GM21717 (cell line): ENCODE measurements at regions not wholly inside any gene's neighbourhood (a gene's known extent, or its start where the extent isn't known, plus 50 kb on each side); places are given as distances from the start of the nearest gene placed in this dataset.

ENCODE experiments used
- ATAC-seq: cut with Tn5 transposase; IDR thresholded peaks from one replicate; pipeline ENCODE4 v1.9.1; 2021; ENCODE audit warnings: mild to moderate bottlenecking, moderate library complexity; ENCODE audit not compliant: unreplicated experiment

DNA sequence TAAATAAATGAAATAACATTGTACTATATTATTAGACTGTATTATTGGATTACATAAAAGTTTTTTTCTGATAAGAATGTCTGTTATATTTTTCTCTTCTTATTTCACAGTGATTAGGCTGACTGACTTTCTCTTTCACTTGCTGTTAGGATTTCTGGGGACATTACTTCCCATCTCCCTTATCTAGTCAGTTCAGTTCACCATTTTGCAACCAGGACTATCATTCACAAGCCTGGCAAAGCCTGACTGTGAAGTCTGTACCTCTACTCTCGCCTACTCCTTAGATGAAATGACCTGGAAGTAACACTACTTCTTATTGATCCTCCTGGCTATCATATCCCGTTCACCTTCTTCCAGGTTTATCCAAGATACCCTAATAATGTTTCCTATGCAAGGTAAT lies 676.6 kb downstream of the USP25 start:
- ATAC-seq: no peak

DNA sequence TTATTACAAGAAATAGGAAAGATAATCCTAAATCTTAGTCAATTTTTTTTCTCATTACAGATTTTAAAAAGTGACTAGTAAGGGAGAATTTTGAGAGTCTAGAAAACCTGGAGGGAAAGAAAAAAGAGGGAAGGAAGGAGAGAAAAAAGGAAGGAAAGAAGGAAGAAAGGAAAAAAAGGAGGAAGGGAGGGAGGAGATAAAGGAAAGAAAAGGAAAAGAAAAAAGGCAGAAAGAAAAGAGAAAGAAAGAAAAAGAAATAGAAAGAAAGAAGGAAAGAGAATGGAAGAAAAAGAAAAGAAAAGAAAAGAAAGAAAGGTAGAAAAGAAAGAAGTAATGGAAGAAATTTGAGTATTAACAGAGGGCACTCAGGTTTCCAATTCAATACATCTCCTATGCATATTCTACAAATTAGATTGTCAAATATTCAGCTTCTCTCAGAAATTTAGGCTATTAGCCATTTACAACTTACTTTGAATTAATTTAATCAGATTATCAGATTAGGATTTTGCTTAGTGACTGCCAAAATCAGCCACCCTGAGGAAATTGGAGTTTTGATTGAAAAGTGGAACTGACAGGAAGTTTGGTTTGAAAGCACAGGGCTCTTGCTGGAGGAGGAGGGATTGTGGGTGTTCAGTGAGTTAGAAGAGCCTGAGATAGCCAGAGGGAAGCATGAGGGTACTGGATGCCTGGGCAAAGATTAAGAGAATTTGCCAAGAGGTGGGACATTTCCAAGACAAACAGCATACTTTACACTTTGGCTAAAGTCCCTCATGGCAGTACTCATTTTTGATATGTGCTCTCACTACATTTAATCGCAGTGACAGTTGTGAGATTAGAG lies 677.8 kb downstream of the USP25 start:
- ATAC-seq: no peak

DNA sequence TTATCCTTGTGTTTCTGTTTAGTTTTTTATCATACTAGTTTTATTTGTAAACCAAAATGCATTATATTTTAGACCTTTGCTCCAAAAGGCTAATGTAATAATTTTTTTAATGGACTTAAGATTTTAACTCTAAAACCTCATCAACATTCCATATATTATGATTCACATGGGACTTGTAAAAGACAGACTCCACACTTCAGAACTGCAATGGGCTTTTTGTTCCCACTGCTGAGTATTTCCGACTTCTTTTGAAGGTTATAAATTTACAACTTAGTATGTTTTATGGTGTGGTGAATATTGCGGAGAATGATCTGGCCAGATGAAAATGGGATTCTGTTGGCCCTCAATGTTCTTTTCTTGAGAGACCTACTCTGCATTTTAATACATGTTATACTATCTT lies 678.5 kb downstream of the USP25 start:
- ATAC-seq: no peak

DNA sequence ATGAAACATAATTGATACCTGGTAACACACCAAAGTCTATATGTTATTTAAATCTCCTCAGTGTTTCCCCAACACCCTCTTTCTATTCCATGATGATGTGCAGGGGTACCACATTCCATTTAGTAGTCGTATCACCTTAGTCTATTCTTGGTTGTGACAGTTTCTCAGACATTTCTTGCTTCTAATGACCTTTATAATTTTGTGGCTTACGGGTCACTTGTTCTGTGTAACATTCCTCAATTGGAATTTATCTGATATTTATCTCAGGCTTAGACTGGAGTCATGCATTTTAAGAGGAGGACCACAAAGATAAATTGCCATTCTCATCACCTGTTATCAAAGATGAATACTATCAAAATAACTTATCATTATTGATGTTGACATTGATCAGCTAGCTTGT lies 679.6 kb downstream of the USP25 start:
- ATAC-seq: no peak

DNA sequence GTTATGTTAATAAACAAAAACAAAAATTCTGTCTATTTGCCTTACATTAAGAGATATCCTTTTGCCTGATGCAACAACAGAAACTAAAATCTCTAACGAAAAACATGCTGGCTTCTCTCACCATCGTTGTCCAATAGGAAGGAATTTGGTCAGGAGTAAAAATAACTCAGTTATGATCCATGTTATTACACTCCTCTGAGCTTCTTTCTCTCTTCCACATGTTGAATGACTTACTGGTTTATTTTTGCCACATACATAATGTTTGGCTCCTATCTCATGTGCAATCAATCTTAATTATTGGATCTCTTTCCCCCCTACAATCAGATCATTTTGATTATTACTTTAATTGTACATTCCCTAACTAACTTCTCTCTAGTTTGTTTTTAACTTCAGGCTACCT lies 688.4 kb downstream of the USP25 start:
- ATAC-seq: no peak

DNA sequence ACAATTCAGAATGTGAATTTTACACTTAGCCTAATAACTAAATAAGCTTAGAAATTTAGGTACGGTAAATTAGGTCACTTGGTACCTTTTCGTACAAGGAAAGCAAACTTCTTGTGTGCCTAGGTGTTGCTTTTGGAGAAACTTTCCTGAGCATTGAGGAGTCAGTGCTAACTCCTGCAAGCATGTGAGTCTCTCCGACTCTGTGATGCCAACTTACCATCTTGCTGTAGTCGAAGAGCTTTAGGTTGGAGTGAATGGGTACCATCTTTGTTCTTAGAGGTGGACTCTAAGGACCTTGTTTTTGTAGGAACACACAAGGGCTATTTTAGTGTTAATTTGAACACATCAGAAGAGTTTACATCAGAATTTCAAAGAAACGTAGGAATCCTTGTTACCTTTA lies 688.9 kb downstream of the USP25 start:
- ATAC-seq: no peak

DNA sequence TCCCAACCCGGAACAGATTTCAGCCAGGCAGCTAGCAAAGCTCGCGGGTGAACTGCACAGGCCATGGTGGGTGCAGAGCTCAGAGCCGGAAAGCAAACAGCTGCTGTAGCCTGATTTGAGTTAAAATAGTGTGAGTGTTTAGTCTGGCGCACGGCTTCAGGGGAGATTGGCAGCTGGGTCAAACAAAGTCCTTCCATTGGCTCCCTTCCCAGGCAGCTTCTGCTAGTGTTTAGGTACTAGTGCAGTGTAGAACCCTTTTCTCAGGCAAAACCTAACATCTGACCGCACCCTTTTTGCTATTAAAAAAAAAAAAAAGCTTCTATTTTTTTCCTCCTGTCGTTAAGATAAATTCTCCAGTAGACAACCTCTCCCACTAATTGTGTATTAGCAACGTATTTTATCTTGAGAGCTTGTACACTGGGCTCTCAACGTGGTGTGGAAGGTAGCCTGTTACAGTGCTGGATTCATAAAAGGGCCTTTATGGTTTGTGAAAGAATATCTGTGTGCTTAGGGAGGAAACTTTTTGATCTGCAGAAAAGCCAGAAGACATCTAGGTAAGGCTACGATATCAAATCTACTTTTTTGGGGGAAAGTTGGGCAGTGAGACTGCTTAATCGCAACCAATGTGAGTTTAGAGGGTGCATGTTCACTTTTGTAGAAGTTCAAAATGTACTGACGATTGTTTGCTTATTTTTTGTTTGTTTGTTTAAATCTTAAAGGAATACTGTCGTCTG lies 689.6 kb downstream of the USP25 start:
- ATAC-seq: no peak

DNA sequence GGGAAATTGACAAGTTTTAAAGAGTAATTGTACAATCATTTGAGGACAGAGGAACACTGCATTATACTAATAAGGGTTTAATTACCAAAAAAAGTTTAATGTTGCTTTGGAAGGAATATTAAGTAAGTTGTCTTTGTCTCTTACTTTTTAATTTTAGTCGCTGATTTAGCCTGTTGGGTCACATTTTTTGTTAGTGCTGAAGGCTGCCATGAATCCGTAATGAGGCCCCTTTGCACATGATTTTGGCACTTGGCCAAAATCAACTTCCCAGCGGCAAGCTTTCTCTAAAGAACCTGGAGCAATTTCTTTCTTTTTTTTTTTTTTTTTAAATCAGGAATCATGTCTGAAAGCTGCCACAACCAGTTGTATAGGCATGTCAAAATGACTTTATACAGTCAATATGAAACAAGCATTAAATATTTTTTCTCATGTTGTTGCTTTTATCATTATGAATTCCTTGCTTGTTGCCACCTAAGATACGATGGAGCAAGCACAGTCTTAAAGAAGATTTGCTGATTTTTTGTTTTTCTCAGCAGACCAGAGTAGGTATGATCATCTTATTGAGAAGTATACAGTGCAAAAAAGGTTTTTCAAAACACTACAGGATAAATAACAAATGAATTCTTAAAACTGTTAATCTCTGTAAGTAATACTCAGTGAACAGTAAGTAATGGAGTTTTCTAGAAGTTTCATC lies 690.4 kb downstream of the USP25 start:
- no peak for ATAC-seq

DNA sequence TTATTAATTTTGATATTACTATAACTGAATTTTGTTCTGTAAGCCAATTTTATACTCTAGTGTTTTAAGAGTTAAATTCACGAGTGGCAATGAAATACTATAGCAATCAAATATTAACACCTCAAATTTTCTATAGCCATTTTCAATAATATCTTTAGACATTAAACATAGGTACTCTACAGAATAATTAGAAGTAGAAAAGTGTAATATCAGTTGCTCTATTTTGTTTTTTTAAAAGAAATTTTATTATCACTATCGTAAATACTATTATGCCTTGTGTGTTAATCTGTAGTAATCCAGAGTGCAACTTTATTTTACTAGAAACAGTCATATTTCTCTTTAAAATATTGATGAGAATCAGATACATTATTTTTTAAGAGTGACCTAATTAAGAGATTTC lies 691.2 kb downstream of the USP25 start:
- ATAC-seq: no peak

DNA sequence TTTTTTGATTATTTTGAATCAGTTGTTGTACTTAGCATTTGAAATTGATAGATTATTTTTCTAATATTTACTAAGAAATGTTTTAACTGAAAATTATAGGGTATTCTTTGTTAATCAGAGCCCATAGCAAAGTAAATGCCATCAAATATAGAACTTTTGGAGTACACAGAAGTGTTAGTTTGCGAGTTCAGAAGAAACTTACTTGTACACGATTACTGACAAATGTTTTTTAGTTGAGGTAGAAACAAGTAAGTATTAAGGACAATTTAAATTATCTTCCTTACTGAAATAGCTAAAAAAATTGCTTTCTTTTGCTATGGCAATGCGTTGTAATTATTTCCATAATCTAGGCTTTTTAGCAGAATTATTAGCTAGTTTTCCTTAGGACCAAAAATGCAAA lies 692.2 kb downstream of the USP25 start:
- ATAC-seq: no peak

DNA sequence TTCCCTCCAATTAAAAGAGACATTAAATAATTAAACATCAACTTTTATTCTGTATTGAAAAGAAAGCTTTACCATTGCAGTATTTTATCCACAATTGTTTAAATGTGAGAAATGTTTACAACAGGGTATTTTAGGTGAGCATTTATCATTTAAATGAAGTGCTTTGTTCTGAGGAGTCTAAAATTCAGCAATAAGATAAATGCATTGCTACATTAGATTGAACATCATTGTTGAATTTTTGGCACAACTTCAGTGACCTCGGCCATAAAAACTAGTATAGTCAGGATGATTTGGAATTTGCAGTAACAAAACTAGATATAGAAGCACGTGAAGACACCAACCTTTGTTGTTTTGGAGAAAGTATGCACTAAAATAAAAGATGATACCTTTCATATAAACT lies 692.9 kb downstream of the USP25 start:
- no peak for ATAC-seq

DNA sequence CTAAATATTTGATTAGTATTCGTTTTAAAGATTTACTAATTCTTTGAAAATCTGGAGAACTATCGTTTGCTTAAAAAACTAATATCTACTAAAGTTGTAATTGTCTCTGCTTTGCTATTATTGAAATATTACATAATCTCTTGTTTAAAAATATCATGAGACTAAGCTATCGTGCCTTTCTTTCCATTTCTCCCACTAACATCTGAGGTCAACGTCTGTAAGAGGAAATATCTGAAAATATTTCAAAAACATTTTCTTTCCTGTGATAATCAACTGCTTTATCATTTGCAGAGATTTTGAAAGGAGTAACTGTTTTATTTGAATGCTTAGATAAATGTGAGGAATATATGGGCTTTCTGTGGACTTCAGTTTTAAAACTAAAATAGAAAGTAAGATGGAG lies 694.1 kb downstream of the USP25 start:
- ATAC-seq: no peak

DNA sequence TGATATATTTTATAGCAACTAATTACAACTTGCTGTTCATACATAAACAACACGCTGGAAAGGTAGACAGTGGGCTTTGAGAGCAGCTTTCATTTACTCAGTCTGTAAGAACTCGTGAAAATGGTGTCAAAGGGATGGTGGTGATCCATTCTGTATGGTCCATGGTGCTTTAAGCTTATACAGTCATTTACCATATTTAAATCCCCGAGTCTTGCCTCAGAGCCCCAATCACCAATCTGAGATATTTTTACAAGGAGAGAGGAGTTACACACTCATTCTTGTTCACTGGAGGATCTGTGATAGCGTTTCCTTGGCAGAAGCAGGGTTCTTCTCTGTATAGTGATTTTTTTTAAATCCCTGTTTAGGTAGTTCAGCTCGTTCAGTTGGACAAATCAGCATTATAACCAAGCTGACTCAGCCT lies 694.6 kb downstream of the USP25 start:
- no peak for ATAC-seq

DNA sequence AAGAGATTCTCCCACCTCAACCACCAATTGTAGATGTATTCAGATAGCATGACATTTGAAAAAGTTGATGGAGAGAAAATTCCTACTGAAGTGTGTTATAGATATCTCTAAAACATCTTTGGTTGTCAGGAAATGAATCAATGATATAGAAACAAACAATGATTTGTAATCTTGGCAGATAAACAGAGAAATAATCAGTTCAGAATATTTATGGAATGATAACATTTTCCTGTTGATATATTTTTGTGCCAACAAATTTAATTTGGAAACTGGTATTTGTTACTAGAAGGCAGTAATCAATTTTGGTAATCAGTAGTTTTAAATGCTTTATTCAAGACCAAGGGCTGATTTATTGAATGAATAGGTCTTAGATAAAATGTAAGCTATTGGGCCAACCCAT lies 695.6 kb downstream of the USP25 start:
- ATAC-seq: no peak

DNA sequence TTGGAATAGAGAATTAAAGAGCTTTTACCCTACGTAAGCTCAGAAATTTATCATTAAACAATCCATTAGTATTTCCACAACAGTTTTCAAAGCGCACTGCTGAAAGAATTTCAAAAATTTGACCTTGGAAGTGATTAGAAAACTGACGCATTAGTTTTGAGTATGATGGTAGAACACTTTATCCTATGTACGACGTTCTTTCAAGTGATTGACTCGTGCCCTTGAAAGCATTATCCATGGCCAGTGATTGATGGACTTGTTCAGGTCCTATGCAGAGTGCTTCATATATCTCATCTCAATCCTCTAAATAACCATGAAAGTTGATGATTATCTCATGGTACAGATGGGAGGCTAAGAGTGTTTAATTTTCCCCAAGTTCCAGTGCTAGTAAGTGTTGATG lies 697.2 kb downstream of the USP25 start:
- no peak for ATAC-seq

DNA sequence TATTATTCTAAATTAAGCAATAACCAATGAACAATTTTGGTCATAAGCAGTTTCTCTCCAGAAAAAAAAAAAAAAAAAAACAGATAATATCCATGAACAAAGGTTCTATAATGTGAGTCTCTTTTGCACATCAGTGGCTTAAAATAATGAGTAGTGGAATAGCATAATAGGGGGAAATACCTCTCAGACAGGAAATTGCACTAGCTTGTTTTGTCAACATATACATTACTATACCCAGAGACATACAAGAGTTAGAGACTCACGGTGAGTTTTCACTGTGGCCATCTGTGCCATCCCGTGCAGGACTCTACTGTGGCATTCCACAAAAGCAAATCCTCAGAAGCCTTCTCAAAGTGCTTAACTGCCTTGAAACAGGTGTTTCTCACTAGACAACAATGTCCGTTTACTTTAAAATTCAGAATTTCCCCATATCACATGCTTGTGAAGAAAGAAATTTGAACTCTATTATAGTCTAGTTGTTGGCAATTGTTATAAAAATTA lies 697.9 kb downstream of the USP25 start:
- no peak for ATAC-seq

DNA sequence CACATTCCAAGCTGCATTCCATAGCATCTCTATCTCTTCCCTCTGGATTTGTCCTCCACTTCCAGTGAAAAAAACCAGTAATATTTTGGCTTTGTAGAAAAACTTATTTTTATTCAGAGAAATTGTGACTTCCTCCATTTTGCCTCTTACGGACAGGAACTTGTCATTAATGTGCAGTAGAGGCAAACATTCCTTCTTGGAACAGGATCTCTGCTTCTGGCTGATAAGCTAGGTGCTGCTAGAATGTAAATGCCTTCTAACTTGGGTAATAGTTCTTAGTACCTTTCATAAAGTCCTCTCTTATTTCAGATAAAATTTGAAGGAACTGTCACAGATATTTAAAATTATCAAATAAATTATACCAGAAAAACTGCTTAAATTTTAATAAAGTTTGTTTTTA lies 707.8 kb downstream of the USP25 start:
- ATAC-seq: no peak

DNA sequence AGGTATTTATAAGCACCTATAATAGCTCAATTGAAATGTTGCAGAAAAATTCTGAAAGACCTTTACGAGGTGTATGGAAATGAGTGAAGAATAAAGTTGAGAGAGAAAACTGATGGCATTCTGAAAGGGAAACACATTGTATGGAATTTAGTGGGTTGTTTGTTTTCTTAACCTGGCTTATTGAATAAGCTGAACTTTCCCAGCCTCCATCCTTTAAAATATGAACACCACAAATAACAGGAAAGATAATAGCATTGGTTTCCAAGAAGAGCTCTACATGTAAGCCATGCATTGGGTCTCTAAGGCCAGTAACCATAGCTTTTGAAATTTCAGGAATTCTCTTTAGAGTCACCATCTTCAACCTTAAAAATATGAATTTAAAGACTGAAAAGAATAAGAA lies 709.0 kb downstream of the USP25 start:
- no peak for ATAC-seq

DNA sequence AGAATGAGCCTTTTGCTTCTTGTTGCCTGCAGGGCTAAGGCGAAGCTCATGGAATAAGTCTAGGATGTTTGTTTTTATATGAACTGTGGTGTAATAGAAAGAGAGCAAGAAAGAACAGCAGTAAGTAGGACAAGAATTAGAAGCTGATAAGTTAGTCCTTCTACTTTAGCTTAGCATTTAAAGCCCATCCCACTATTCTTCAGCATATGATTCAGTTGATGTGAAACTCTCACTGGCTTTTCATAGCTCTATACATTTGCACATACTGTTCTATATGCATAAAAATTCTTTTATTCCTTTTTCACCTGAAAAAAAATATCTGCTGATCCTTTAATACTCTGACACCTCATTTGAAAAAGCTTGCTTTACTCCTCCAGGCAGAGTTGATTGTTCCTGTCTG lies 712.0 kb downstream of the USP25 start:
- ATAC-seq: no peak

DNA sequence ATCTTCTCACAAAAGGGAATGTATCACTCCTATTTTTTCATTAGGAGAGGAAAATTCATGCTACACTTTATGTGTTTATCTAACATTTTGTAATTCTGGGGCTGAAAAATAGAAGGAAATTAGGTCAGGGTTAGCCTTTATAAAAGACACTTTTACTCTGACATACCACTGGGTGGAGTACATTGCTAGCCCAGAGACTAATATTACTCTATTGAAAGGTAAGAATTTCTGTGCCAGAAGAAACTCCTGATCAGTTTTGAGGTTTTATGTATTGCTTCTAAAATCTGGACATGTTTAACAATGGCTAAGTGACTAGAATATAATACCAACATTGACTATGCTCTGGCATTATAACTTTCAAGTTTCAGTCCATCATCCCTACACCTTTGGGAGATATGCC lies 724.6 kb downstream of the USP25 start:
- no peak for ATAC-seq

DNA sequence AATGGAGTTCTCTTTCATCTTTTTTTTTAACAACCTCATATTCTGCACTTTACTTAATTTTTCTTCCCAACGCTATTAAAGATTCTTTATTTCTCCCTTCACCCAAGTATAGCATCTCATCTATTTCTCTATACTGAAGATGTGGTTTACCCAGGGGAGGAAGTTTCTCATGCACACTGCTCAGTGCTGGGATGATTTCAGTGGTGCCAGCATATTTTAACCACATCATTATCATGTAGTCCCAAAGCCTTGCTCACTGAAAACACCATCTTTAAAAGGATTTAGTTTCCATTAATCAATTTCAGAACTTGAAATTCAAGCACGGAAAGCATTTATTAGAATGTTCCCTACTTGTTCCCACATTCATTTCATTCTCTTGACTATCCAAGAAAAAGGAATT lies 725.7 kb downstream of the USP25 start:
- ATAC-seq: no peak

DNA sequence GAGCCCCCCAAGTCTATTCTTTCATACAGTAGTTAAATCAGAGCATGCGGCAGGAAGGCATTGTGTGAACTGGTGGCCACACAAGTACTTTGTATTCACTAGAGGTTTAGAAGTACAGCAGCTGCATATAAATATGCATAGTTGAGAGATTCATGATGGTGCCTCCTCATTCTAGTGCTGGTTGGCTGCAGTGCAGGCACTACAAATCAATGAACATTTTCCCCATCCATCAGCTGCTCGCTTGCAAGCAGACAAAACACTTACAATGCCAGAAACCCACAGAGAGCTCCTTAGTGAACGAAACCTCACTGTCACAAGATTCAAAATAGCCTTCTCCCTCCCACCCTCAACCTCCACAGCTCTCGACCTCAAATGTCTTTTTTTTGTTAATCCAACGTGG lies 726.2 kb downstream of the USP25 start:
- no peak for ATAC-seq
